Activated CD8-positive, alpha-beta memory T cell treated with anti-CD3 and anti-CD28 coated beads for 1 hour (primary cell): ENCODE measurements at regions not wholly inside any gene's neighbourhood (a gene's known extent, or its start where the extent isn't known, plus 50 kb on each side); places are given as distances from the start of the nearest gene placed in this dataset.
"Not testable (repeated sequence)": the region's sequence is repeated elsewhere in the genome, so short reads cannot be mapped to it uniquely, and the experiment has no call there.

Source experiments
- DNase-seq, 2 donors: peaks; one replicate each; pipeline ENCODE4 v3.0.0-alpha.2; 2020; ENCODE audit warnings: low read depth in 1 of 2; ENCODE audit errors: extremely low read depth in 1 of 2

DNA sequence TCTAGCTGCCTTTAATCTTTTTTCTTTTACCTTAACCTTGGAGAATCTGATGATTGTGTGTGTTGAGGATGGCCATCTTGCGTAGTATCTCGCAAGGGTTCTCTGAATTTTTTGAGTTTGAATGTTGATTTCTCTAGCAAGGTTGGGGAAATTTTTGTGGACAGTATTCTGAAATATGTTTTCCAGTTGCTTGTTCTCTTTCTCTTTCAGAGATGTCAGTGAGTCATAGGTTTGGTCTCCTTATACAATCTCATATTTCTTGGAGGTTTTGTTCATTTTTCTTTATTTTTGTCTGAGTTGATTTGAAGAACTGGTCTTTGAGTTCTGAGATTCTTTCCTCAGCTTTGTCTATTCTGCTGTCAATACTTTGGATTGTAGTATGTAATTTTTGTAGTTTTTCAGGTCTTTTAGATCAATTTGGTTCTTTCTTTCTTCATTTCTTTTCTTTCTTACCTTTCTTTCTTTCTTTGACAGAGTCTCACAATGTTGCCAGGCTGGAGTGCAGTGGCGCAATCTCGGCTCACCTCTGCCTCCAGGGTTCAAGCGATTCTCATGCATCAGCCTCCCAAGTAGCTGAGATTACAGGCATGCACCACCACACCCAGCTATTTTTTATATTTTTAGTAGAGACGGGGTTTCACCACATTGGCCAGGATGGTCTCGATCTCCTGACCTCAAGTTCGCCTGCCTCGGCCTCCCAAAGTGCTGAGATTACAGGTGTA is 366.4 kb upstream of the RASGRP1 start:
- no peak for DNase-seq

DNA sequence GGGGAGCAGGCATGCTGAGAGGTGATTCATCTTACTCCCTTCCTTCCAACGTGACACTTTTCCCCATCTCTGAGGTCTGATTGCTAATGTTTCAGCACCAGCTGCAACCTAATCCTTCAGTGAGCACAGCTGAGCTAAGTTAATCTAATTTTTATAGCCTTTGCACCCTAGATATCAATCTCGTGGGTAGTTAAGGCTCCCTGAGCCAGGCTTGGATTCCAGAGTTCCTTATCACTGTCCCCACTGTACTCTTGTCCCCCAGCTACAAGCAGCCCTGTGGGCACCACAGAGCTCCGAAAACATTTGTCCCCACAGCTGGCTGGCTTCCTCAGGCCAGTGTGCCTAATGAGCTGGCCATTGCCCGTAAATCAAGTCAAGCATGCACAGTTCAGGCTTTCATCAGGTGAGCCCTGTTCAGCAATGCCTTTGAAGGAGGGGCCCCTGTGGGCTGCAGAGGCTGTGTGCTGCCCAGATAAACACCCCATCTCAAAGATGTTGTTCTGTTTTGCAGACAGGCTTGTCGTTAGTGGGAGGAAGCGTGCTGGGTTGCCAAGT is 376.9 kb upstream of the RASGRP1 start:
- no peak for DNase-seq

DNA sequence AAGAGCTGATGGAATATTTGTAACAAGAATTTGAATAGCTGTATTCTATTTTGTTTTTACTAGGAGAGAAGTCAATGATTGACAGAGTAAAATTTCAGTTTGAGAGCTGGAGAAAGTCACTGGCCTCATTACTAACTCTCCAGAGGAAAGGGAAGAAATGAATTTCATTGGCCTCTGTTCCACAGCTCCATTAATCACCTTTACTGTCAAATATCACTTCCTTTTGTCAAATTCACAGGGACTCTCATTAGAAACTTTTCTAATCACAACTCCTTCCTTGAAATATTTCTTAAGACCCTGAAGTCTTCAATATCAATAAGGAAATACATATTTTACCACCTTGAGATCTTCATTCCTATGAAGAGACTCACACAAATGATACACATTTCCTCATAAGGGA is 379.9 kb upstream of the RASGRP1 start:
- no peak for DNase-seq

DNA sequence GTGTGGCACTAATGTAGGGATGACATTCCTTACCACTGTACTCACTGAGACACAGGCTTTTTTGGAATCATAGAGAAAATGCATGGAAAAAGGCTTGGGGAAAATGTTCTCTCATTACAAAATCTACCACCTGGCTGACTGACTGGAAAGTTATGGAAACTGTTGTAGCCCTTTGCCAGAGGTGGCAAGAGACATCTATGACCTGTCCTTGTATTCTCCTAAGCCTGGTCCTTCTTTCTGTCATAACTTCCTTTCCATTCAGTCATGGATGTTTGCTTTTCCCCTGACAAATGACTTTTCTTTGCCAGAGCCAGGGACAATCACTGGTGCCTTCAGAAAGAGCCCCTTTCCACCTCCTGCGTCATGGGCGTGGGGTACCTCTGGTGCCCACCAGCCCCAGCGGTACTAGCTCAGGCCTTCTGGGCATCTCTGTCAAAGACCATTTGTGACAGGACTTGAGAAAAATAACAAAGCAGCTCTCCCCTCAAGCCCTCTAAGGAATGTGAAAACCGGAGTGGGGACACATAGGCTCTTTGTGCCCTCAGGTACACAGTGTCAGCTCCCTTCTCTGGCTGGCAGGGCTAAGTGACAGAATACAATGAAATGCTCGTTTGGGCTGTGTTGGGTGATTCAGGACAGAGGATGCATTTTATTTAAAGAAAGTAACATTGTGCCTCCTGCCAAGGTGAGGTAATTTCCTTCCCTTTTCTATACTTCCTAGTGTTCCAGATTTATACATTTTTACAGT is 381.1 kb upstream of the RASGRP1 start:
- DNase-seq = no peak

DNA sequence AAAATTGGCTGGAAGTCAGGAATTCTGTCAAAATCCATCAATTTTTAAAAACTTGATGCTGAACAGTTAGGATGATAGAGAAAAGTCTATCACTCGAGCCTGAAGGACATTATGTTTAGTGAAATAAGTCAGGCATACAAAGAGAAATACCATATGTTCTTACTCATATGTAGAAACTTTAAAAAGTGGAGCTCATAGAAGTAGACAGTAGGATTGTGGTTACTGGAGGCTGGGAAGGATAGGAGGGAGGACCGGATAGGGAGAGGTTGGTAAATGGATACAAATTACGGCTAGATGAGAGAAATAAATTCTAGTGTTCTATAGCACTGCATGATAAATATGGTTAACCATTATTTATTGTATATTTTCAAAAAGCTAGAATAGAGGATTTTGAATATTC is 389.5 kb upstream of the RASGRP1 start:
- no peak for DNase-seq

DNA sequence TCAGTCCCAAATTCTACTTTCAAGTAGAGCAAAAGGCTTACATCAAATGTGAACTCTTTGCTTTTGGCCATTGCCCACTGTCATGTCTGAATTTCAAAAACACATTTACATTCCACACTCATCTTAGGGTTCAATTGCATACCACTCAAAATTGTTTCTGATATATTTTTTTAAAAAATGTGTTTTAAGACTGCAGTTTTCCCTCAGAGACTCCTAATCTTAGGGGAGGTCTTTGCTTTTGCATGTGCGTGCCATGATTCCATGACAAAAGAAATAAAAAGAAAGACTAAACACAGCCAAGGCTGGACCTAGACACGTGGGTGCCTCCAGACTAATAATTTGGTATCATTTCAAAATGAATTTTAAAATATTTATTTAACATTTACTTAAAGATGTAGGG is 396.8 kb upstream of the RASGRP1 start:
- no peak for DNase-seq

DNA sequence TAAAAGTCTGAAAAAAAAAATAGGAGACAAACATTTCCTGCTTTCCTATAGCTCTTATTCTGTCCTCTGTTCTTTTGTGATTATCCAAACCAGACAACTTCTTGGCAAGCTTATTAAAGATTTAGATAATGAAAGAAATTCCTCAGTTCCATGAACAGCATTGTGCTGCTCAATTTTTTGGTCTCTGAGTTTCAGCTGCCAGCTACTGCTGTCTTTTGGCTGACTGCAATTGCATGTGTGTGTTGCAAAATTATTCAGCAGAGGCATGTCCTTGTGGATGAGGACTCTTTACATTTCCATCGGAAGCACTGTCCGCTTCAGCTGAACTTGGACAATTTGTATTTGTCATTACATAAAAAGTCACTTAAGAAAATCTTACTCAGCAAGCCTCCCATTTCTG is 397.3 kb upstream of the RASGRP1 start:
- DNase-seq = no peak

DNA sequence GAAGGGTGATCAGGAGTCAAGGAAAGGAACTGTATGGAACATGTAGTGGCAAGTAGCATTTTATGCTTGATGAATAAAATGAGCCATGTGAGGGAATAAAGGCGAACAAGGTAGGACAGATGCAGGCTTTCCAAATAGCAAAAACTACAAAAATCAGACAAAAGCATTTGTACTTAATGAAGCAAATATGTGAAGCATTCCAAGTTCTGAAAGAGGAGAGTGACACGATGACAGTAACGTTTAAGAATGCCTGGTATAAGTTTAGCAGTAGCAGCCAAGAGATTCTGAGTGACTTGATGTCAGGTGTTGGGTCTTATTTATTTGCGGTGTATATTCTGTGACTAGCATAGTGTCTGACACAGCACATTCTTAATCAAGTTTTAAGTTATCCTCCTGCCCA is 408.2 kb upstream of the RASGRP1 start:
- no peak for DNase-seq

DNA sequence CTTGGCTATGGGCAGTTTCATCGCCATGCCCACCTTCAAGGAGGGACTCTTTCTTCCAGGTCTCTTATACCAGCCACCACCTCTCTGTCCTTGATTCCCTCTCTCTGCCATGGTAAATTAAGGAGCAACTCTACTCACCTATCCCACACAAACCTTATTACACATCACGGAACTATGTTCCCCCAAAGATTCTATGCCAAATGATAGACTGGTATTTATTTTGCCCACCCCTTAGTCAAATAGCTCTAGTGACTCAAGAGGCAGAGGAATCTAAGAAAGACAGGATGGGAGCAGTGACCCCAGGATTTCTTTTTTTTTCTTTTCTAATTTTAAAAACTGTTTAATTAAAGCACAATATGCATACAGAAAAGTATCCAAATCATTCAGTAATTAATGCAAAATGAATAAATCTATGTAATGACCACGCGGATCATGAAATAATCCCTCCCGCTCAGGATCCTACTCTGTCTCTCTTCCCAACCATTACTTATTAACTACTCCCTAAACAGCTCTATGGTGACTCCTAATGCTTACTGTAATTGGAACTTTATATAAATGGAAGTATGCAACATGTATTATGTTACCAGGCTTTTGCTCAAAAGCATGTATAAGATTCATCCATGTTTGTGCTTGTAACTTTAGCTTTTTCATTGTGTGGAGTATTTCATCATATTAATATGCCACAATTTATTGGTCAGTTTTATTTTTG is 410.8 kb upstream of the RASGRP1 start:
- DNase-seq = no peak

DNA sequence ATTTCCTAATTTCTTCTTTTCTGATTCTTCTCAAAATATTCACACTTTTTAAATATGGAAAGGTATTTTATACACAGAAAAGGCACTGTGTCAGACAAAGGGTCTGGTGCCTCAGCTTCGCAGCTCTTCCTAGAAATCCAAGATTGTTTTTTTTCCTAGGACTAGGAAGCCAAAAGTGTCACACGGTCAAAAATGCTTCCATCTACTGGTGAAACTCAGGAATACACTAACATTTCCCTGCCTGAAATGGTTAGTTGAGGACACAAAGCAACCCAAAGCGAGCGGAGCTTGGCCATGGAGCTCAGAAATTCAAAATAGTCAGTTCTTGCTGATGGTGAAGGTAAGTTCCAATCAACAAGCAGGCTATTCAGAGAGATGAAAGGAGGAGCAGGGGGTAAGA is 426.5 kb upstream of the RASGRP1 start:
- DNase-seq = no peak

DNA sequence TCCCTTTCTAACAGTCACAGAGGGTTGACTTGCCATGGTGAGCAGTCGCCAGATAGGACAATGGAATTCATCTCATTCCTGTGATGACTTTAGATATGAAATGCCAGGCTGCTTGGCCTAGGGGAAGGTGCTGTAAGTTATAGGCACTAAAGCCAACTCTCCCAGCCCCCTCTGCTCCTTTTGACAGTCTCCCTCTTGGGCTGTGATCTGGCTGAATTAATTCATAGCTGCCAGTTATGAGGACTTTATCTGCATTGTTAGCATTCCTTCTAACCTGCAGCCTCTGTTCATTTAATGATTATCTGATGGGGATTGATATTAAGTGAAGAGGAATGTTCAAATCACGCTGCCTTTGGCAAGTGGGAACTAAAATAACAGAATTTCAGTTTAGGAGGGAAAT is 427.1 kb upstream of the RASGRP1 start:
- no peak for DNase-seq

DNA sequence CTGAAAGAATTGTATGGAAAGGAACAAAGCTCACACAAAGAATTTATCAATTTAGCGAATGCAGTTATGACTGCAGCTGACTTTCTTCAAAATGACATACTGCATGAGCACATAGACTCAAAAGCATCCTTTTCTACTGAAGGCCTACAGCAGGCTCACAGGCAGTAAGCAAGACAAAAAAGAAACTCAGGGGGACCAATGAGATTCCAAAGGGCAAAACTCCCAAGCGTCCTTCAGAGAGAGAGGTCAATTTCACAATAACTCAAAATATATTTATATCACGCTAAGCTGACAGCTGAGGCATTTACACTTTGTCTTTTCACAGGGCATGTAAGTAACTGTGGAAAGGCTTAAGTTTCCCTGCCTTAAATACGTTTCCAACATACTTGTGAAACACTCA is 427.9 kb upstream of the RASGRP1 start:
- no peak for DNase-seq

DNA sequence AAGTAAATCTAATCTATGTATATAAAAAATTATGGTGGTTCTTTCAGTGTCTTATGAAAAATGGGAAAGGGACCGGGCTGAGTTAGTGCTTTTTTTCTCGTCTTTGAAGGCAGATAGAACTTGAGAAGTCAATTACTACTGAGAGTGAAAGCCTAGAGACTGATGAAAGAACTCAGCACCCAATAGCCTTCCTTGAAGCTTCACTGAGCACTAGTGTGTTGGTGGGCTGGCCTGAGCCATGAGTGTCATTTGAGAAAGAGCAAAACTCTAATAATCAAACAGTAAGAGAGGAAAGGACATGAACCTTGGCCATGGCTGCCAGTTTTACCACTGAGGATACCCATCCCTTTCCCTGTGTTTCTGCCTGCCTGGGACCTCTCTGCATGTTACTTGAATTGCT is 428.3 kb upstream of the RASGRP1 start:
- DNase-seq = no peak

DNA sequence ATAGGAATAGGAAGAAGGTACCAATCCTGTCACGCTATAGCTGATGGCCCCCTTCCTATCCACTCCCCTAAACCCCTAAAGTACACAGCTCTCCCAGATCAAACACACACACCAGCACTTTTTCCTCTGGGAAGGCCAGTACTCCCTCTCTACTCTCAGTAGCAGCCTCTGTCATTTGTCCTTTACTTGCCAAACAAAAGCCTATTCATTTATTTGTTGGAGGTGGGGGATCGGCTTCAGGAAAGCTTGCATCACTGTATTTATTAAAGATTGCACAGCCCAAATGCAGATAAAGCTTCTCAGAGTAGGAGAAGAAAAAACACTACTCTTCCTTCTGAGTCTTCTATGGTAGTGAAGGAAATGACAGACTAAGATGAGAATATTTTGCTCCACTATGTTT is 429.7 kb upstream of the RASGRP1 start:
- DNase-seq = no peak

DNA sequence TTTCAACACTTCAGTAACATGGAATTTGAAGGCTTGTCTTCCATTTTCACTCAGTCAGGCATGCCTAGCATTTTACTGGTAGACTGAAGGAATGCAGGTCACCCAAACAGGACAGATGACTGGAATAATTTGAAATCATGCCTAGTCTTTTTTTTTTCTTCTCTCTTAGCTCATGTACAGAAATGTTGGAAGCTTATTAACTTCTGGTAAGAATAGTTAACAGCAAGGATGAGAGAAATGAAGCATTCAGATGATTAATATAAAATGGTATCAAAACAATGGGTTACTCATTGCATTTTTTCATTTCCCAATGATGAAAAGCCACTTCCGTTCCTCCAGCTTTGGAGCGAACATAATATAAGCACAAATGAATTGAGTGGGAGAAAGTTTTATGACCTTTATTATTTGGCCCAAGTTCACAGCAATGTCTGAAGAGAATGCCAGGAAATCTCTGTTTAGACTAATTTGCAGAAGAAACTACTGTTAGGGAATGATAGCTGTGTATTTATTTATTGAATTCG is 431.6 kb upstream of the RASGRP1 start:
- DNase-seq = no peak

DNA sequence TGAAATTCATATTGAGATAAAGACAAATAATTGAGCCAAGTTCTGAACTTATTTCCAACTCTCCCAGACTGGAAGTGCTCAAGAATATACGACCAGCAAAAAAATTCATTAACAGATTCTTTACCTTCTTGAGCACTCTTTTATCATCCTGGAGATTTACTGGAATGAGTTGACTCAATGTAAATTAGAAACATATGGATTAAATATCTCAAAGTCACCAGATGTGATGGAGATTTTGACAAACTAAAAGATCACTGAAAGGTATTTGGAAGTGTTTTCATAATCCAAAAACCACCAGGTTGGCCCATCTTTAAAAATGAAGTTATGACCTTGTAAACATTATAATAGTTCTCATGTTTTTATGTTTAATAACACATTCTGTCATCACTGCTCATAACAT is 433.2 kb upstream of the RASGRP1 start:
- no peak for DNase-seq

DNA sequence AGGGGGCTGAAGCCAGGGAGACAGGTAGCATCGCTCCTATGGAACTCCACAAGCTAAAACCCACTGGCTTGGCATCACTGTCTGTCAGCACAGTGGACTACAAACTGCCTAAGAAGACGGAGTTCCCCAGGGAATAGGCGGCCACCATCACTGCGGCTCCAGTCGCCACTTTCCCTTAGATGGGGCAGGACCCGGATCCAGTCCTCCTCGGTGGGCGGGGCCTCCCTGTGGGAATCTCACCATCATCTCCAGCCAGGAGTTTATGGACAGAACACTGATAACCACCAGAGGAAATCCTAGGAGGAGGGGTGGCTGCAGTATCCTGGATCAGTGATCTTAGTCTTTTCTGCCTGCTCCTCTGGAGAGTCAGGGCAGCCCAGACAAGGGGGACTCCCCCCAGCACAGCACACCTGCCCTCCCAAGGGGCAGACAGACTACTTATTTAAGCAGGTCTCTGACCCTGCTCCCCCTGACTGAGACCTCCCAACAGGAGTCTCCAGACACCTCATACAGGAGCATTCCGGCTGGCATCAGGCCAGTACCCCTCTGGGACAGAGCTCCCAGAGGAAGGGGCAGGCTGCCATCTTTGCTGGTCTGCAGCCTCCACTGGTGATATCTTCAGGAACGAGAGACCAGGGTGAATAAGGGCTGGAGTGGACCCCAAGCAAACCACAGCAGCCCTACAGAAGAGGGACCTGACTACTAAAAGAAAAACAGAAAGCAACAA is 435.6 kb upstream of the RASGRP1 start:
- DNase-seq = no peak

DNA sequence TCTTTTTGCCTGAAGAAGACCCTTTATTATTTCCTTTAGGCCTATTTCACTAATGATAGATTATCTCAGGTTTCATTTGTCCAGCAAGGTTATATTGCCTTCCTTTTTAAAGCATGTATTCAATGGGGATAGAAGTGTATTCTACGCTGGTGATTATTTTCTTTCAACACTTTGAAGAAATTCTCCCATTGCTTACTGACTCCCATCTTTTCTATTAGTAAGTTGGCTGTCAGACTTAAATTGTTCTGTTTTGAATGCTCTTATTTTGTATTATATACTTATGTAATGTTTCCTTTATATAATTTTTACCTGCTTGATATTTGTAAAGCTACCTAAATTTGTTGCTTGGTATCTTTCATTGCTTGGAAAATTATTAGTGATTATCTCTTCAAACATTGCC is 445.1 kb upstream of the RASGRP1 start:
- DNase-seq = no peak

DNA sequence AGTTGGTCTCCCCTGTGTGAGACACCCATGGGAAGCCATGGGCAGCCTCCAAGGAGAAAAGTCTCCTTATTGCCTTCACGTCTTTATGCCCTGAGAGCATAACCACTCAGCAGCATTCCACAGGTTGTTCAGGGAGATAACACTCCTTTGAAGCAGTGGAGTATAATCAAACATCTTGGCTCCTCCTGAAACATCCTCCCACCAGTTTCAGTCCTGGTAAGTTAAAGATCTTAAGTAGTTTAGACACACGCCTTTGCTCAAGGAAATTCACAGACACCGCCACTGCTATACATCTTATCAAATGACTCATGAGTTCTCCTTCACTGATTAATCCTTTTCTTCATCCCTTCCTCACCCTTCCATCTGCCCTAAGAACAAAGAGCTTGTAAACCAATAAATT is 446.5 kb upstream of the RASGRP1 start:
- not testable (repeated sequence) for DNase-seq

DNA sequence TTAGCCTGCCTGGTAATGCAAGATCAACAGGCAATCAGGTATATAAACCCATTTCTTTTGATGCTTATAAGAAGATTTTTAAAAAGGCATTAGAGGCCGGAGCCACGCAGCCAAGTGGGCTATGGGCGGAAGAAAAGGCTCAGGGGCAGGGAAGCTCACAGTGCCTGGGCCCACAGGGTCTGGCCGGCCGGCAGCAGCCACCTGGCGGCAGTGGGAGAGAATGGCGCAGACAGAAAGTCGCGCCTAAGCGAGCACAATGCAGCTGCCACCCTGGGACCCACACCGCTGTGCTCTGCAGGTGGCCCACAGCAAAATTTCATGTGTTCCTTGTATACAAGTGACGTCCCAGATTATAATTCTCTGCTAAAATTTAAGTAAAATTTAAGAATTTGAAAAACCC is 448.6 kb upstream of the RASGRP1 start:
- no peak for DNase-seq

DNA sequence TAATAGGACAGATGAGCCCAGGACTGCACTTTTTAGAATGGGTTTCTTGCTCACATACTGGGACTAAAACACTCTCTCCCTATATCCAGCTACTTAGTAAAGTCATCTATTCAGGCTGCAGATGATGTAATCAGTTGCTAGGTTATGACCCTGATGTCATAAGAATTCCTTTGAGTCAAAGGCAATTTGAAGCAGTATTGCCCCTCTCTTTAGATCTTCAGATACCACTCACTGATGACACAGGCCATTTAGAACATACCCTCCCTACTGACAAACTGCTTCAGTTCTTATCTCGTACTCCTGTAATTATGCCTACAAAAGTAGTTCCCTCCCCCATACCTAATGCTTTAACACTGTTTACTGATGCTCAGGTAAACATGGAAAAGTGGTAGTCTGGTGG is 450.1 kb upstream of the RASGRP1 start:
- no peak for DNase-seq
